GM23248 (cell line): ENCODE measurements at regions not wholly inside any gene's neighbourhood (a gene's known extent, or its start where the extent isn't known, plus 50 kb on each side); places are given as distances from the start of the nearest gene placed in this dataset.

Experiments
- EZH2 ChIP-seq: fragments of 200-600 bp; sonication (generic); IDR thresholded peaks from 2 replicates; pipeline ENCODE4 v1.6.1; 2018; ENCODE audit warnings: antibody characterized with exemption, mild to moderate bottlenecking; ENCODE audit not compliant: insufficient read depth, poor library complexity, severe bottlenecking
- EZH2phosphoT487 ChIP-seq: fragments of 200-600 bp; sonication (generic); IDR thresholded peaks from 2 replicates; pipeline ENCODE4 v1.6.1; 2018; ENCODE audit warnings: antibody characterized with exemption, moderate library complexity, mild to moderate bottlenecking, low read depth; ENCODE audit not compliant: insufficient read depth

DNA sequence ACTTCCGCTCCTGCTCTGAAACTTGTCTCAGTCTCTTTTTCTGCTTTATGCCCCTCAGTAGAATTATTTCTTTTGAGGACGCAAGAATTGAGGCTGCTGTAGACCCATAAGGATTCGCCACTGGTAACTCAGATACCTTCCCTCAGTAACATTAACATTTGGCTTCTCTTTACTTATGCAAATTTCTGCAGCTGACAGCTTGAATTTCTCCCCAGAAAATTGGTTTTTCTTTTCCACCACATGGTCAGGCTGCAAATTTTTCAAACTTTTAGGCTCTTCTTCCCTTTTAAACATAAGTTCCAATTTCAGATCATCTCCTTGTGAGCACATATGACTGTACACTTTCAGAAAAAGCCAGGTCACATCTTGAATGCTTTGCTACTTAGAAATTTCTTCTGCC, 839.3 kb upstream of the GRIA3 start:
- TF ChIP-seq EZH2: no peak
- no peak for TF ChIP-seq EZH2phosphoT487
